GM12873 (cell line): ENCODE measurements at regions not wholly inside any gene's neighbourhood (a gene's known extent, or its start where the extent isn't known, plus 50 kb on each side); places are given as distances from the start of the nearest gene placed in this dataset.

Source experiments
- TF ChIP-seq, protein P1 (sequence below): IDR thresholded peaks from 2 replicates; pipeline ENCODE4 v1.5.1; 2012; ENCODE audit warnings: low read depth, mild to moderate bottlenecking, moderate library complexity, low read length, control low read depth; ENCODE audit not compliant: insufficient read depth; ENCODE audit errors: missing control alignments

DNA sequence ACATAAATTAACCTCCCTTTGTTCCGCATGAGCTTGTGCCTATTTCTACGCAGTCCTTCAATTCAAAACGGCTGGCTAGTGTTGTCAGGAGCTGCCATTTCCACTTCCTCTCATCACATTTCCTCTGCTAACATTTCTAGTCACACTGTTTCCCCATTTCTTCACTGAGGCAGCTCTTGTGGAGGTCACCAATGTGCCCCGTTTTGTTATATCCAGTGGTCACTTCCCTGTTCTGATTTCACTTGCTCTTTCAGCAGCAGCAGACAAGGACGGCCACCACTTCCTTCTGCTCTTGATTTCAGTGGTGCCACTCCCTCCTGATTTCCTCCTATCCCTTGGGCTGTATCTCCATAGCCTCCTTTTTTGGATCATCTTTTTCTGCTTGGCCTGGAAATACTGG lies 64.8 kb upstream of the SEC61G start:
- TF ChIP-seq, protein P1, sequence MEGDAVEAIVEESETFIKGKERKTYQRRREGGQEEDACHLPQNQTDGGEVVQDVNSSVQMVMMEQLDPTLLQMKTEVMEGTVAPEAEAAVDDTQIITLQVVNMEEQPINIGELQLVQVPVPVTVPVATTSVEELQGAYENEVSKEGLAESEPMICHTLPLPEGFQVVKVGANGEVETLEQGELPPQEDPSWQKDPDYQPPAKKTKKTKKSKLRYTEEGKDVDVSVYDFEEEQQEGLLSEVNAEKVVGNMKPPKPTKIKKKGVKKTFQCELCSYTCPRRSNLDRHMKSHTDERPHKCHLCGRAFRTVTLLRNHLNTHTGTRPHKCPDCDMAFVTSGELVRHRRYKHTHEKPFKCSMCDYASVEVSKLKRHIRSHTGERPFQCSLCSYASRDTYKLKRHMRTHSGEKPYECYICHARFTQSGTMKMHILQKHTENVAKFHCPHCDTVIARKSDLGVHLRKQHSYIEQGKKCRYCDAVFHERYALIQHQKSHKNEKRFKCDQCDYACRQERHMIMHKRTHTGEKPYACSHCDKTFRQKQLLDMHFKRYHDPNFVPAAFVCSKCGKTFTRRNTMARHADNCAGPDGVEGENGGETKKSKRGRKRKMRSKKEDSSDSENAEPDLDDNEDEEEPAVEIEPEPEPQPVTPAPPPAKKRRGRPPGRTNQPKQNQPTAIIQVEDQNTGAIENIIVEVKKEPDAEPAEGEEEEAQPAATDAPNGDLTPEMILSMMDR = no peak

DNA sequence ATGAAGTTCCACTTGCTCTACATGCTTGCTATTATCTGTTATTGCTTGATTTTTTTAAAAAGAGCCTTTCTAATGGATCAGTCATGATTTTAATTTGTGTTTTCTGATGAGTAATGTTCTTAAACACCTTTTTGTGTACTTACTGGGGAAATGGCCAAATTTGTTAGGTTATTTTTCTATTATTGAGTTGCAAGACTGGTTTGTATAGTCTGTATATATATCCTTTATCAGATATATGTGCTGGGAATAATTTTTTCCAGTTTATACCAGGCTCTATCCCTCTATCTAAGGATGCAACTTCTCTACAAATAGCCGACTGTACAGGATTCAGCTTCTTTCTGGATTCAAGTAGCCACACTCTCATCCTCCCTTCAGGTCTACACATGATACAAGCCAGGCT lies 65.6 kb upstream of the SEC61G start:
- TF ChIP-seq, protein P1 = no peak

DNA sequence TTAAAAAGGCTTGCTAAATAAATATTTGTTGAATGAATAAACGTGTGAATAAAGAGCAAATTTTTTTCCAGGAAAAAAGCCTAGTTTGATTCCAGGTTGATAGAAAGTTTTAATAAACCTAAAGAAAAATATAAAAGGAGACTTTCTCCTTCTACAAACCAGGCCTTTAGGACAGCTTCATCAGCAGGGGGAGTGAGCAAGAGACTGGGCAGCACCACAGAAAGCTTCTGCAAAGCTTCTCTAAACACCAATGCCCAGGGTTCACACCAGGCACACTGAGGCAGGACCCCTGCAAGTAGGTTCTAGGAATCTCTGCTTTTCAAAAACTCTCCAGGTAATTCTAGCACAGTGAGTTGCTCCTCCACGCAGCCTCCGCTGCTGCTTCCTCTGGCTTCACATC lies 66.4 kb upstream of the SEC61G start:
- TF ChIP-seq, protein P1 = no peak

DNA sequence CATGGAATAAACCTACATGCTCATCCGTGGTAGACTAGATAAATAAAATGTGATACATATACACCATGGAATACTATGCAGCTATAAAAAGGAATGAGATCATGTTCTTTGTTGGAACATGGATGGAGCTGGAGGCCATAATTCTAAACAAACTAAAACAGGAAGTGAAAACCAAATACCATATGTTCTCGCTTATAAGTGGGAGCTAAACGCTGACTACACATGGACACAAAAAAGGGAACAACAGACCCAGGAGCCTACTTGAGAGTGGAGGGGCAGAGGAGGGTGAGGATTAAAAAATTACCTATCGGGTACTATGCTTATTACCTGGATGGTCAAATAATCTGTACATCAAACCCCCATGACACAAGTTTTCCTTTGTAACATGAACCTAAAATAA lies 68.7 kb upstream of the SEC61G start:
- TF ChIP-seq, protein P1 = no peak

DNA sequence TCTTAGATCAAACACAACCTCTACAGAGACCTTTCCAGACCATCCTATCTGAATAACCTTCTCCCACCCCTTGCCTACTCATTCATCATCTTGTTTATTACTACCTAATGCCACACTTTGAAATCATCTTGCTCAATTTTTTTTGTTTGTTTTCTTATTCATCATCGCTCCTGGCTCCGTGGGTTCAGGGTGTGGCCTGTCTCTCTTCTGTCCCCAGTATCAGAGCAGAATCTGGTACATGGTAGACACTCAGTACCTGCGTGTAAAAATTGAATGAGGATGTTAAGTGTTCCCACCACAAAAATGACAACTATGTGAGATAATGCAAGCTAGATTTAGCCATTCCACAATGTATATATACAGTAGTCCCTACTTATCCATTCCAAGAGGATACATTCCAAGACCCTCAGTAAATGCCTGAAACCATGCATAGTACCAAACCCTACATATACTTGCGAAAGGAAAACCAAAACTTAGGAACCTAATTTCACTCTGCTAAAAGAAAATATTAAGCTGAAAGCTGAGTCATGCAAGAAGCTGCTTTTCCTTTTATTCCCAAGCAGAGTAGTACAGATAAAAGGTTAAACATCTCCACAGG lies 72.1 kb upstream of the SEC61G start:
- TF ChIP-seq, protein P1 = no peak

DNA sequence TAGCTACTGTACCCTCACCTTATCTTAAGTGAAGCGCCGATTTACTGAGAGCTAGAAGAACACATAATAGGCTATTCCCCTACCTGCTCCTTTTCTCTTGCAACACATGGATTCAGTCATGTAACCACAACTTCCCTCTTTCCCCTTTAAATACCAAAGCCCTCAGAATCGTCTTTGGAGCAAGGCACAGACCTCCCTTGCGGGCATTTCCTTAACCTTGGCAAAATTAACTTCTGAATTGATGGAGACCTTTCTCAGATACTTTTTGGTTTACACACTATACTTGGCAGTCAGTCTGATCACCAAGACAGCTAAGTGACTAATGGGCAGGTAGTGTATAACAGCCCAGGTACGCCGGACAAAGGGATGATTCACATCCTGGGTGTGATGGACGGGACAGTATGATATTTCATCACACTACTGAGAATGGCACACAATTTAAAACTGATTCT lies 72.7 kb upstream of the SEC61G start:
- TF ChIP-seq, protein P1 = no peak

DNA sequence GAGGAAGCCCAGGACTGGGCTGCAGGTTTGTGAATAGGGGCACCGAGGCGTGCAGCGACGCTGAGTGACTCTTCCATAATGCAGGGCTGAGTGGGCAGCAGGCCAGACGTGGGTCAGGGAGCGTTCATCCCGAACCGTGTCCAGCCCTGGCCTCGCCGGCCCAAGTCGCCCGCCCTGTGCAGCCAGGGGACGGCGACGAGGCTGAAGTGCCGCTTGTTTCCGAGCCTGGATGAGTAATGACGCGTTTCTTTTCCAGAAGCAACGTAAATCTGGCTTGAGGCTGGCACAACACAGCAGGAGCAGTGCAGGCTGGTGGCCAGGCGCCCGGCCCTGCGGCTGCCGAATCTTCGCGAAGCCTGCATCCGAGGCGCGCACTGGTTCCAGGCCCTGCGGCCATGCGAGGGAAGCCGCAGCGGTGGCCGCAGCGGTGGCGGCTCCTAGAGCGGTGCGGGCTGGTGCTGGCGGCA lies 74.0 kb upstream of the SEC61G start:
- TF ChIP-seq, protein P1 = no peak
